IPS-NIHi7 (cell line): ENCODE measurements at regions not wholly inside any gene's neighbourhood (a gene's known extent, or its start where the extent isn't known, plus 50 kb on each side); places are given as distances from the start of the nearest gene placed in this dataset.
A peak's percentile ranks its signal among the peaks of the same experiment; 100 is the strongest.
"Not testable (repeated sequence)": the region's sequence is repeated elsewhere in the genome, so short reads cannot be mapped to it uniquely, and the experiment has no call there.

Experiments used
- DNase-seq: peaks from one replicate; pipeline ENCODE4 v3.0.0; 2012; ENCODE audit warnings: mixed read lengths; ENCODE audit errors: extremely low spot score

- DNase-seq = no peak
Observed at GRCh38 chr1:181948372-181948771, 113.1 kb downstream of the ZNF648 start.

- no peak for DNase-seq
Observed at GRCh38 chr1:181947441-181947840, 114.1 kb downstream of the ZNF648 start.

GRCh38 chr1:181936768-181937581 lies 124.5 kb downstream of the ZNF648 start:
- DNase-seq = peak; percentile 87

- no peak for DNase-seq
Observed at GRCh38 chr1:181936269-181936668, 125.2 kb downstream of the ZNF648 start.

- no peak for DNase-seq
Observed at GRCh38 chr1:181931873-181932272, 129.6 kb downstream of the ZNF648 start.

GRCh38 chr1:181930187-181930586 lies 131.3 kb downstream of the ZNF648 start:
- DNase-seq = no peak

GRCh38 chr1:181926697-181927096 lies 134.8 kb downstream of the ZNF648 start:
- no peak for DNase-seq

GRCh38 chr1:181924034-181924433 lies 137.5 kb downstream of the ZNF648 start:
- not testable (repeated sequence) for DNase-seq

GRCh38 chr1:181919542-181919941 lies 142.0 kb downstream of the ZNF648 start:
- DNase-seq = peak; percentile 44

GRCh38 chr1:181918880-181919525 lies 142.5 kb downstream of the ZNF648 start:
- peak; percentile 64 for DNase-seq

GRCh38 chr1:181911715-181912114 lies 149.8 kb downstream of the ZNF648 start:
- no peak for DNase-seq

GRCh38 chr1:181910905-181911304 lies 150.6 kb downstream of the ZNF648 start:
- peak; percentile 33 for DNase-seq

- no peak for DNase-seq
Observed at GRCh38 chr1:181909010-181909409, 152.5 kb downstream of the ZNF648 start.

- DNase-seq = no peak
Observed at GRCh38 chr1:181906631-181907030, 154.9 kb downstream of the ZNF648 start.

- DNase-seq = no peak
Observed at GRCh38 chr1:181905944-181906597, 155.4 kb downstream of the ZNF648 start.

- no peak for DNase-seq
Observed at GRCh38 chr1:181898773-181899172, 162.7 kb downstream of the ZNF648 start.

- DNase-seq = no peak
Observed at GRCh38 chr1:181896824-181897223, 164.7 kb downstream of the ZNF648 start.

GRCh38 chr1:181894439-181894859 lies 167.1 kb downstream of the ZNF648 start:
- no peak for DNase-seq

GRCh38 chr1:181893937-181894336 lies 167.6 kb downstream of the ZNF648 start:
- no peak for DNase-seq

GRCh38 chr1:181893150-181893549 lies 168.4 kb downstream of the ZNF648 start:
- DNase-seq = not testable (repeated sequence)

- no peak for DNase-seq
Observed at GRCh38 chr1:181872562-181872961, 188.9 kb downstream of the ZNF648 start.

GRCh38 chr1:181863736-181864135 lies 197.8 kb downstream of the ZNF648 start:
- DNase-seq = no peak

GRCh38 chr1:181863006-181863405 lies 198.5 kb downstream of the ZNF648 start:
- DNase-seq = no peak
